HCT116 (cell line): ENCODE measurements at regions not wholly inside any gene's neighbourhood (a gene's known extent, or its start where the extent isn't known, plus 50 kb on each side); places are given as distances from the start of the nearest gene placed in this dataset.

ENCODE experiments used
- ATAC-seq: fragments of 200-7000 bp; cut with Tn5 transposase; 2 replicates; pipeline ENCODE4 v1.9.1; 2020; ENCODE audit warnings: mild to moderate bottlenecking, moderate library complexity
- BruUV-seq: library from RNA; stranded (reverse); fragments of 400-500 nt; replicated peaks from 2 replicates; lab custom pipeline; 2021; lab: Mats Ljungman, UMichigan
- CTCF ChIA-PET: fragments of 300-600 bp; sonication (Branson Sonifier 250); formaldehyde crosslinking; loops from one replicate; lab custom pipeline; 2021; ENCODE audit warnings: antibody characterized with exemption; lab: Charles Lee
- POLR2A ChIA-PET: fragments of 300-600, 350-600 bp; sonication (Branson Sonifier 250); formaldehyde crosslinking; loops from one replicate; lab custom pipeline; 2021; ENCODE audit warnings: antibody characterized with exemption; lab: Charles Lee
- RAD21 ChIA-PET, 2 experiments: fragments of 300-600 bp; sonication (Branson Sonifier 250); formaldehyde crosslinking; loops; one replicate each; lab custom pipeline; 2023; ENCODE audit warnings: low total read pairs in 2 of 2; ENCODE audit not compliant: uncharacterized antibody in 2 of 2, unreplicated experiment in 2 of 2, low non-redundant PET in 1 of 2; lab: Charles Lee
- DNase-seq: peaks from one replicate; pipeline ENCODE4 v3.0.0-alpha.2; 2010; ENCODE audit warnings: low read depth, low spot score
- H2AFZ ChIP-seq: fragments of 200-600 bp; shearing (Covaris generic), sonication (generic); 2 replicates; pipeline ENCODE4 v1.6.1; 2017; ENCODE audit warnings: low read depth, mixed run types, mixed read lengths, antibody characterized with exemption, low read length; ENCODE audit not compliant: poor library complexity, severe bottlenecking
- H3K27ac ChIP-seq: 2 replicates; pipeline ENCODE4 v1.5.1; 2012; ENCODE audit warnings: low read depth, low read length
- H3K27me3 ChIP-seq: fragments of 200-600 bp; sonication (generic); 2 replicates; pipeline ENCODE4 v1.6.1; 2016; ENCODE audit warnings: mixed run types, low read length, mixed read lengths; ENCODE audit not compliant: insufficient read depth
- H3K36me3 ChIP-seq, 2 experiments: fragments of 200-500 bp in 1 of 2; fragments of 200-600 bp in 1 of 2; sonication (Bioruptor generic) in 1 of 2; sonication (generic) in 1 of 2; 2 replicates each; pipeline versions ENCODE4 v1.5.1 to v1.6.1; 2014 to 2016; ENCODE audit warnings: low read length in 2 of 2, inconsistent platforms in 1 of 2, mixed read lengths in 1 of 2, mixed run types in 1 of 2; ENCODE audit not compliant: insufficient read depth in 2 of 2, control insufficient read depth in 1 of 2
- H3K4me1 ChIP-seq, 2 experiments: fragments of 200-600 bp in 1 of 2; sonication (generic) in 1 of 2; 2 replicates each; pipeline versions ENCODE4 v1.5.1 to v1.6.1; 2012 to 2017; ENCODE audit warnings: low read length in 2 of 2, inconsistent platforms in 1 of 2, mild to moderate bottlenecking in 1 of 2, mixed read lengths in 1 of 2, mixed run types in 1 of 2, moderate library complexity in 1 of 2; ENCODE audit not compliant: insufficient read depth in 2 of 2, control insufficient read depth in 1 of 2
- H3K4me2 ChIP-seq: fragments of 200-600 bp; sonication (generic); 2 replicates; pipeline ENCODE4 v1.6.1; 2017; ENCODE audit warnings: mixed run types, low read length, mixed read lengths
- H3K4me3 ChIP-seq, 2 experiments: fragments of 200-600 bp in 1 of 2; sonication (generic) in 1 of 2; replicated peaks in 1 of 2; 2 replicates each; pipeline ENCODE4 v1.5.1; 2011 to 2016; ENCODE audit warnings: low read length in 2 of 2, control low read depth in 1 of 2, low read depth in 1 of 2, mild to moderate bottlenecking in 1 of 2, mixed read lengths in 1 of 2, mixed run types in 1 of 2
- H3K79me2 ChIP-seq: fragments of 200-600 bp; sonication (generic); 2 replicates; pipeline ENCODE4 v1.6.1; 2017; ENCODE audit warnings: mild to moderate bottlenecking, mixed run types, low read length, moderate library complexity, mixed read lengths; ENCODE audit not compliant: insufficient read depth
- H3K9ac ChIP-seq: fragments of 200-600 bp; sonication (generic); 2 replicates; pipeline ENCODE4 v1.6.1; 2016; ENCODE audit warnings: low read length, mixed read lengths
- H3K9me2 ChIP-seq: fragments of 200-600 bp; sonication (generic), shearing (Covaris generic); 2 replicates; pipeline ENCODE4 v1.6.1; 2017; ENCODE audit warnings: mixed run types, mild to moderate bottlenecking, moderate library complexity; ENCODE audit not compliant: insufficient read depth
- H3K9me3 ChIP-seq, 2 experiments: fragments of 200-500 bp in 1 of 2; fragments of 200-600 bp in 1 of 2; sonication (Bioruptor generic) in 1 of 2; sonication (generic) in 1 of 2; 2 replicates each; pipeline ENCODE4 v1.6.1; 2014 to 2017; ENCODE audit warnings: low read length in 2 of 2, mixed read lengths in 2 of 2, inconsistent platforms in 1 of 2, low read depth in 1 of 2, mild to moderate bottlenecking in 1 of 2, mixed run types in 1 of 2, moderate library complexity in 1 of 2; ENCODE audit not compliant: control insufficient read depth in 1 of 2, insufficient read depth in 1 of 2
- H4K20me1 ChIP-seq: fragments of 200-600 bp; sonication (generic), shearing (Covaris generic); 2 replicates; pipeline ENCODE4 v1.6.1; 2017; ENCODE audit warnings: mixed run types, mild to moderate bottlenecking, moderate library complexity; ENCODE audit not compliant: insufficient read depth
- CBX3 ChIP-seq: IDR thresholded peaks from 2 replicates; pipeline ENCODE4 v1.6.1; 2012; ENCODE audit warnings: low read depth
- CEBPB ChIP-seq: IDR thresholded peaks from 2 replicates; pipeline ENCODE4 v1.6.1; 2012; ENCODE audit warnings: low read depth
- CTCF ChIP-seq, 3 experiments: fragments of 200-600 bp in 1 of 3; sonication (generic) in 1 of 3; IDR thresholded peaks in 2 of 3; conservative IDR thresholded peaks in 1 of 3; 2 replicates each; pipeline ENCODE4 v1.5.1; 2012 to 2017; ENCODE audit warnings: low read depth in 2 of 3, low read length in 2 of 3, antibody characterized with exemption in 1 of 3, borderline replicate concordance in 1 of 3, control low read depth in 1 of 3, mild to moderate bottlenecking in 1 of 3, mixed read lengths in 1 of 3, mixed run types in 1 of 3, moderate library complexity in 1 of 3; ENCODE audit not compliant: insufficient read depth in 1 of 3
- EGR1 ChIP-seq: IDR thresholded peaks from 2 replicates; pipeline ENCODE4 v1.6.1; 2012; ENCODE audit warnings: low read depth
- ELF1 ChIP-seq: IDR thresholded peaks from 2 replicates; pipeline ENCODE4 v1.6.1; 2012; ENCODE audit warnings: low read depth, borderline replicate concordance
- EZH2 ChIP-seq: fragments of 200-600 bp; sonication (generic); IDR thresholded peaks from 2 replicates; pipeline ENCODE4 v1.6.1; 2017; ENCODE audit warnings: antibody characterized with exemption, mixed run types
- EZH2phosphoT487 ChIP-seq: fragments of 200-600 bp; IDR thresholded peaks from 2 replicates; pipeline ENCODE4 v1.6.1; 2018; ENCODE audit warnings: antibody characterized with exemption, borderline replicate concordance
- FOSL1 ChIP-seq: IDR thresholded peaks from 2 replicates; pipeline ENCODE4 v1.6.1; 2012; ENCODE audit warnings: low read depth
- JUND ChIP-seq: IDR thresholded peaks from 2 replicates; pipeline ENCODE4 v1.6.1; 2012
- POLR2A ChIP-seq: IDR thresholded peaks from 2 replicates; pipeline ENCODE4 v1.7.0; 2011; ENCODE audit warnings: borderline replicate concordance; ENCODE audit not compliant: insufficient read depth, insufficient read length; ENCODE audit errors: extremely low read depth
- POLR2AphosphoS5 ChIP-seq: IDR thresholded peaks from 2 replicates; pipeline ENCODE4 v1.6.1; 2011; ENCODE audit warnings: mild to moderate bottlenecking, low read depth, low read length, moderate library complexity
- RAD21 ChIP-seq: IDR thresholded peaks from 2 replicates; pipeline ENCODE4 v1.6.1; 2012; ENCODE audit warnings: low read depth, mild to moderate bottlenecking
- REST ChIP-seq: IDR thresholded peaks from 2 replicates; pipeline ENCODE4 v1.6.1; 2012; ENCODE audit warnings: low read depth
- SIN3A ChIP-seq: IDR thresholded peaks from 2 replicates; pipeline ENCODE4 v1.6.1; 2012; ENCODE audit warnings: low read depth
- SP1 ChIP-seq: IDR thresholded peaks from 2 replicates; pipeline ENCODE4 v1.6.1; 2012; ENCODE audit warnings: low read depth
- SRF ChIP-seq: IDR thresholded peaks from 2 replicates; pipeline ENCODE4 v1.6.1; 2012; ENCODE audit warnings: low read depth
- TCF7L2 ChIP-seq: IDR thresholded peaks from 2 replicates; pipeline ENCODE4 v1.7.0; 2011; ENCODE audit warnings: borderline replicate concordance, inconsistent platforms; ENCODE audit not compliant: insufficient read depth, insufficient read length; ENCODE audit errors: extremely low read depth
- intact Hi-C: fragments of 100-400 bp; cut with micrococcal nuclease; formaldehyde crosslinking; loops from 2 replicates; pipeline ENCODE4 v1.10.0; 2022

- H3K9me2 ChIP-seq = no peaks in the 10 kb centered on the region
- intact Hi-C loops = no loop called here
- H3K36me3 ChIP-seq = no peaks in the 10 kb centered on the region
- no peak overlapping the region for H2AFZ ChIP-seq
- H4K20me1 ChIP-seq = no peaks in the 10 kb centered on the region
- TF ChIP-seq SP1 = no peak
- no peak for TF ChIP-seq RAD21
- no peak for TF ChIP-seq CTCF (IDR thresholded peaks at IDR 0.05 in 2 of 3, conservative IDR thresholded peaks at IDR 0.05 in 1 of 3; ENCODE audit: borderline replicate concordance in 1 of 3, insufficient read depth in 1 of 3, low read depth in 2 of 3, low read length in 2 of 3)
- TF ChIP-seq SRF = no peak
- TF ChIP-seq POLR2AphosphoS5 = no peak
- no peak for TF ChIP-seq EZH2
- no peak for TF ChIP-seq ELF1
- no peak for TF ChIP-seq CEBPB
- TF ChIP-seq EGR1 = no peak
- TF ChIP-seq CBX3 = no peak
- no peak for TF ChIP-seq JUND
- TF ChIP-seq REST = no peak
- TF ChIP-seq FOSL1 = no peak
- no peak for TF ChIP-seq EZH2phosphoT487
- TF ChIP-seq TCF7L2 = no peak
- no peak for TF ChIP-seq POLR2A
- no peak for TF ChIP-seq SIN3A
- H3K27ac ChIP-seq = no peak overlapping the region
- ChIA-PET RAD21 (no interaction called here), POLR2A (no interaction called here), CTCF (no interaction called here)
- no peak overlapping the region for H3K4me2 ChIP-seq
- BruUV-seq = no TSS peak
- no peak overlapping the region for H3K4me3 ChIP-seq
- no peaks in the 10 kb centered on the region for H3K27me3 ChIP-seq
- no peaks in the 10 kb centered on the region for H3K79me2 ChIP-seq
- H3K4me1 ChIP-seq = no peaks in the 10 kb centered on the region
- no peak overlapping the region for H3K9ac ChIP-seq
- ATAC-seq (no peak), DNase-seq (no peak)
- no peaks in the 10 kb centered on the region for H3K9me3 ChIP-seq
Measured at GRCh38 chr4:126702747-126703146, 930.0 kb upstream of the INTU start.
